Gastroesophageal sphincter (tissue), 3 donors: ENCODE measurements at regions not wholly inside any gene's neighbourhood (a gene's known extent, or its start where the extent isn't known, plus 50 kb on each side); places are given as distances from the start of the nearest gene placed in this dataset.

Experiments used
- EP300 ChIP-seq: sonication (generic); formaldehyde crosslinking; IDR thresholded peaks from one replicate; pipeline ENCODE4 v1.6.1; 2017; ENCODE audit warnings: antibody characterized with exemption, mild to moderate bottlenecking
- POLR2A ChIP-seq, 2 donors: fragments of 450-650 bp; IDR thresholded peaks; one replicate each; pipeline ENCODE4 v1.6.1; 2017; ENCODE audit warnings: antibody characterized with exemption in 2 of 2, mild to moderate bottlenecking in 2 of 2, moderate library complexity in 1 of 2
- POLR2AphosphoS5 ChIP-seq: sonication (generic); formaldehyde crosslinking; IDR thresholded peaks from one replicate; pipeline ENCODE4 v1.6.1; 2017; ENCODE audit warnings: antibody characterized with exemption
- TF ChIP-seq, protein P1 (sequence below), 4 experiments: fragments of 200-600 bp in 2 of 4; fragments of 450-650 bp in 2 of 4; sonication (generic) in 1 of 4; IDR thresholded peaks; one replicate each; pipeline ENCODE4 v1.5.1; 2017 to 2019; ENCODE audit warnings: antibody characterized with exemption in 4 of 4, mild to moderate bottlenecking in 2 of 4, moderate library complexity in 2 of 4

DNA sequence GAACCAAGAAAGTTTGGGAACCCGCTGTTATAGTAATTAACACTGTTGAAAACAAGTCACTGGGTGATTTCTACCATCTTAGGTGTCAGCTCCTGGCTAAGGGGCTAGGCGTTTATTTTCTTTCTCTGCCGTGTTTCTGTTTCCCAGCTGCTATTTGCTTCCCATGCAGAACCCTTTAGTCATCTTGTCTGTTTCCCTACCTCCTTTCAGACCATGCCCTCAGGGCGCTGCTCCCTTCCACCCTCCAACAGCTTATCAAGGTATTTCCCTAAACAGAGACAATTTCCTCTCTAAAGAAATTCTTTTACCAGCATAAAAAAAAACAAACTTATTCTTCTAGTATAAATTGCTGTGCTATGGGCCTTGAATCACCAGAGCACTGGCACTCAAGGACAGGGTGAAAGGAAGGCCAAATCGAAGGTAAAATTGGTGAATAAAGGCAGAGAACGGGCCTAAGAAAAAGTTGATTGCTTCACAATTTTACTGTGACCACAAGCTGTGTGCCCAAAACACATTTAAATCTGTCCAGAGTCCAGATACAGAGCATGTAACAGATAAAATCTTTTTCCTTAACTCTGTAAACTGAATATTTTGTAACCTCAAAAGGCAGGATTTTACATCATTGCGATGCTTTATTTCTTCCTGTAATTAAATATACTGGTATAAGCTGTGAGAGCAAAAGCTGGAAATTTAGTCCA, 319.2 kb downstream of the ZNF621 start:
- TF ChIP-seq, protein P1, sequence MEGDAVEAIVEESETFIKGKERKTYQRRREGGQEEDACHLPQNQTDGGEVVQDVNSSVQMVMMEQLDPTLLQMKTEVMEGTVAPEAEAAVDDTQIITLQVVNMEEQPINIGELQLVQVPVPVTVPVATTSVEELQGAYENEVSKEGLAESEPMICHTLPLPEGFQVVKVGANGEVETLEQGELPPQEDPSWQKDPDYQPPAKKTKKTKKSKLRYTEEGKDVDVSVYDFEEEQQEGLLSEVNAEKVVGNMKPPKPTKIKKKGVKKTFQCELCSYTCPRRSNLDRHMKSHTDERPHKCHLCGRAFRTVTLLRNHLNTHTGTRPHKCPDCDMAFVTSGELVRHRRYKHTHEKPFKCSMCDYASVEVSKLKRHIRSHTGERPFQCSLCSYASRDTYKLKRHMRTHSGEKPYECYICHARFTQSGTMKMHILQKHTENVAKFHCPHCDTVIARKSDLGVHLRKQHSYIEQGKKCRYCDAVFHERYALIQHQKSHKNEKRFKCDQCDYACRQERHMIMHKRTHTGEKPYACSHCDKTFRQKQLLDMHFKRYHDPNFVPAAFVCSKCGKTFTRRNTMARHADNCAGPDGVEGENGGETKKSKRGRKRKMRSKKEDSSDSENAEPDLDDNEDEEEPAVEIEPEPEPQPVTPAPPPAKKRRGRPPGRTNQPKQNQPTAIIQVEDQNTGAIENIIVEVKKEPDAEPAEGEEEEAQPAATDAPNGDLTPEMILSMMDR (IDR thresholded peaks at IDR 0.05) = no peak
- TF ChIP-seq EP300 = no peak
- TF ChIP-seq POLR2A (IDR thresholded peaks at IDR 0.05) = no peak
- TF ChIP-seq POLR2AphosphoS5 = no peak
